HG03196 (cell line): ENCODE measurements at regions not wholly inside any gene's neighbourhood (a gene's known extent, or its start where the extent isn't known, plus 50 kb on each side); places are given as distances from the start of the nearest gene placed in this dataset.

ENCODE experiments used
- ATAC-seq: cut with Tn5 transposase; IDR thresholded peaks from one replicate; pipeline ENCODE4 v1.9.1; 2021; ENCODE audit not compliant: unreplicated experiment

DNA sequence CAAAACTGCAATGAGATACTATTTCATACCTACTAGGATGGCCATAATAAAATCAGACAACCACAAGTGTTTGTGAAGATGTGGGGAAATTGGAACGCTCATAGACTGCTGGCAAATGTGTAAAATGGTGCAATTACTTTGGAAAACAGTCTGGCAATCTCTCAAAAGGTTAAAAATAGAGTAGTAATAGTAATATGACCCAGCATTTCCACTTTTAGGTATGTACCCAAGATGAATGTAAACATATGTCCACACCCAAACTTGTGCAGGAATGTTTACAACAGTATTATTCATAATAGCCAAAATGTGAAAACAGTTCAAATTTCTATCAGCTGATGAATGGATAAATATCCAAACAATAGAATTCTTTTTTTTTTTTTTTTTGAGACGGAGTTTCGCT lies 731.6 kb upstream of the ANKRD30A start:
- ATAC-seq: no peak

DNA sequence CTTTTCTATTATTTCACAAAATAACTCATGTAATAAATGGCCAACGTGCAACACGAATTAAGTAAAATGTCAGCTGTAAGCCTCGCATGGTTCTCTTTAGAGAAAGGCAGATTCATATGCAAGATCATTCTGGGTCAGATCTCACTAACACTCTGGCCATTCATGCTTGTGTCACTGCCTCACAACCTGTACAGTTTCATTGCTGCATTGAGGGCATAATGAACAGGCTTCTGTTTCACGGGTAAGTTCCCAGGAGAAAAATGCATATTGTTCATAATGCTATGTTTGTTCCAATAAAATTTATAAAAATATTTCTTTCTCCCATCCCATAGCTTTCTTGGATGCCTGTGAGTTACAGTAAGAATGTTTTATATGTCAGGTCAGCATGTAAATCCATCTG lies 734.0 kb upstream of the ANKRD30A start:
- ATAC-seq: no peak

DNA sequence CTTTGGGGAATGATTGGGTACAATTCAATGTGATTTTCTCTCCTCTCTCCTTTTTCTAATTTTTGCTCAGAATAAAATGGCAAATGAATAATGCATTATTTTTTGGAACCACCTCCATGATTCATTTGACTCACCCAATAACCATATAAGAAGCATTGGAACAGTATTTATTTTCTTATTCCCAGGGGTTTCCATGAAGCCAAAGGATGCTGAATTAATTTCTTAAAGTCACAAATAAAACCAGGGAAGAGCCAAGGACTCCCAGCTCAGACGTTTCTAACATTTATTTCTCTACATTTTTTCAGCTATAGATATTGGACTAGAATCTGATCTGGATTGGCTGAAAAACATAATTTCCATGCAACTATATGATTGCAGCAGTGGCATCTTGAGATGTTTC lies 735.2 kb upstream of the ANKRD30A start:
- ATAC-seq: no peak

DNA sequence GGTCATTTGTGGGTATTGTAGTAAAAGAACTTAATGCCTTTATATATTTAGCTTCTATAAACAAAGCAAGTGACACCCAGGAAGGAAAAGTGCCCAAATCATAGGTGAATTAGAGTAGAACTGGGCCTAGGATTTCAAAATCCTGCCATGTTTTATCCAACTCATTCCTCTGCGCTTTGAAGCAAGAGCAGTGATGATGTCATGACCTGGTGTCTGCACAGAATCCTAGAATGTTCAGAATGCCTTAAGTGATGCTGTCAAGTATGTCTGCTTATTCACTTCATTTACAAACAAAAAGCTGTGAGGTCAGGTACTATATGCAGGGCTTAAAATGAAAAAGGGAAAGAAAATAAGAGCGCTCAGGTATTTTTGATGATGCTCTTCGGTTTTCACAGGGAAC lies 737.2 kb upstream of the ANKRD30A start:
- ATAC-seq: no peak

DNA sequence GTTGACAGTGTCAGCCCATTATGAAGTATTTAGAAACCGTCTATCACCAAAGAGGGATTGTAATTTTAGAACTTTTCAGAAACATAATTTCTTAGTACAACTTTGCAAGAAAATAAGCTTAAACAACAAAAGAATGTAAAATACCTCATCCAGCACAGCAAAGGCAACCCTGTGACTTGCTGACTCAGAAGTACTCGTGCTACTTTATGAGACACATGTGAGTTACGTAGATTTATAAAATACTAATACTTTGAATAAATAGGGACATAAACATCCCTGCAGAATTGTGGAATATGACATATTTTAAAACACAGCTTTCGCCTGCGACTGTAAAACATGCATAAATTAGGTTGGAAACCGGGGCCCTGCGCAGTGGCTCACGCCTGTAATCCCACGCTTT lies 739.7 kb upstream of the ANKRD30A start:
- no peak for ATAC-seq

DNA sequence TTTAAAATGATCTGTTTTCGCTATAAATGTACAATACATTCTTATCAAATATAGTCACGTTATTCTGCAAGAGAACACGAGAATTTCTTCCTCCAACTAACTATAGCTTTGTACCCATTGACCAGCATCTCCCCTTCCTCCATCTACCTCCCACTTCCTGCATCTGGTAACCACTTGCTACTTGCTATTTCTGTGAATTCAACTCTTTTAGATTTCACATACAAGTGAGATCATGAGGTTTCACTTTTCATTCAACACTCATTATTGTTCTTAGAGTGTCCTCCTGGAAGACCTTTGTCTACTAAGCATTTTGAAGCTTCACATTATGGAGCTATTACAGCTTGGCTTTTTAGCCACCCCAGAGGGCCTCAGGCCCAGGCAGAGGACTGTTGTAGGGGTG lies 741.3 kb upstream of the FZD8 start:
- ATAC-seq: no peak

DNA sequence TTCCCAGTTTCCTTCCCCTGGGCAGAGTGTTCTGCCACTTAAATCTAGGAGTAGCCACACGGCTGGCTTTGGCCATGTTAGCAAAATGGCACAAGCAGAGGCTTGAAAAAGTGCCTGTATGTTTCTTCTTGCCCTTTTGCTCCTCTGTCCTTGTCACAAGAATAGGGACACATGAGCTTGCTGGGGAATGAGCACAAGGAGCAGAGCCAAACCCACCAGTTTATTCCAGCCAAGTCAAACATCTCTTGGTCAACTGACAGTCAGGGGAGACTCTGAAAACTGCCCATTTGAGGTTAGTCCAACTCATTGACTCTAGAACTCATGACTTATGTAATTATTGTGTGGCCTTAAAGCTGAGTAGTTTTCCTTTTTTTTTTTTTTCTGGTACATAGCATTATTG lies 739.7 kb upstream of the FZD8 start:
- ATAC-seq: no peak

DNA sequence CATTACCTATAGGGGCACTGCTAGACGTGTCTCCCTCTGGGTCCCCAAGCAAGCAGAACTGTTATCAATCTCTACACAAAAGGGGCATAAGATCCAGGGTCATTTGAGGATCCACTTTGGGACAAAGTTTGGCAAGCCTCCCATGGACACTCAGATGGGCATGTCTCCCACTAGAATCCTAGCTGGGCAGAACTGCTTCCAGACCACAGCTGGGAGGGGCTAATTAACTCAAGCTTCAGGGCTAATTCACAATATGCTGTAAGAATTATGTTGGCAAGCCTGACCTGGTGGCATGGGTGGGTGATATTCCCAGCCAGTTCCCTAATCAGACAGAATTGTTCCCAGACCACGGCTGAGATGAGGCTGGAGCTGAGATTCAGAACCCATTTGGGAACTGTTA lies 738.4 kb upstream of the FZD8 start:
- ATAC-seq: no peak

DNA sequence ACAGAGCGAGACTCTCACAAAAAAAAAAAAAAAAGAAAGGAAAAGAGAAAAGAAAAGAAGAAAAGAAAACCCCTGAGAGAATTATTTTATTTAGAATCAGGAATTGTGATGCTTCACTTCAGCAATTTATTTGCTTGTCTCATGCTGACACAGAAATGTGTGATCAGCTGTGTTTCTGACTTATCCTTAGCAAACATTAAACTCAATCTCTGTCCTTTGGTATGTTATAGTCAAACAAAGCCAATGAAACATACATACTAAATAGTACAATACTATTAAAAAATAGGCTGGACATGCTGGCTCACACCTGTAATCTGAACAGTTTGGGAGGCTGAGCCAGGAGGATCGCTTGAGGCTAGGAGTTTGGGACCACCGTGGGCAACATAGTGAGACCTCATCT lies 733.0 kb upstream of the FZD8 start:
- no peak for ATAC-seq

DNA sequence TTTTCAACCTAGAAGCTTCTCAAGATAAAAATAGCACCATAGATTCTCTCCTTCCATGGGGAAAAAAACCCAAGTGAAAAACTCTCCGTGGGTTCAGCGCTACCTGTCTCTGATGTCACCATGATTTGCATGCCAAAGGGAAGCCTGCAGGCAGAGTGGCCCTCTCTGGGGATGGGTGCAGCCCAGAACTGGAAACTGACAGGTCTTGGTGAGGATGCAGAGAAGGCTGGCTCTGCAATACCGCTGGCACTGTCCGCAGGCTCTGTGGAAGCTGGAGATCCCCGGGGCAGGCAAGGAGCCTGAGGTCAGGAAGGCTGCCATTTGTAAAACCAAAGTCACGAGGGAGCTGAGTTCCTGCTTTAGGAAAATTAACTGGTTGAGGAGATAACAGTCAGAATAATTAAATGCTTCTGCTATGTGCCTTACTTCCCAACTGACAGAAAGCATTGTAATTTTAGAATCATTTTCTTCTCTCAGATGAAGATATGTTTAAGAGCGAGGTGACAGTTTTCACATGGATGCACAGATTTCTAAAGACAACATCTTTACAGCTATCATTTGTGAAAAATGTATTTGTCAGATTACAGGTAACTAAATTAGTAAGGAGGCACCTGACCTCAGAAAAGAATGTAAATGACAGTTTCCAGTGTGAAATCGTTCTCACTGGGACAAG lies 731.5 kb upstream of the FZD8 start:
- ATAC-seq: no peak

DNA sequence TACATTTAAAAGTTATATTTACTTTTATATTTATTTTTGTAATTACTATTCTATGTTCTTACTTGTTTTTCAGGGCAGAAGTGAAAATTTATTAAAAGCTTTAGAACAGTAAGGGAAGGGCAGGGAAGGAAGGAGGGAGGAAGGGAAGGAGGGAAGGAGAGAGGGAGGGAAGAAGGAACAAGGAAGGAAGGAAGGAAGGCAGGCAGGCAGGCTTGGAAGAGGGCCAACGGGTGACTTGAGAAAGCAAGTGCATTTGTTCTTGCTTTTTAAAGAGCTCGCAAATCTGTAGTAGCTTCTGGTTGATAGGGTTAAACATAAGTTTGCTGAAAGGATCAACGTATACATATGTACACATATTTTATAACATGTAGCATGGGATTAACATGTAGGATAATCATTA lies 725.3 kb upstream of the FZD8 start:
- ATAC-seq: no peak

DNA sequence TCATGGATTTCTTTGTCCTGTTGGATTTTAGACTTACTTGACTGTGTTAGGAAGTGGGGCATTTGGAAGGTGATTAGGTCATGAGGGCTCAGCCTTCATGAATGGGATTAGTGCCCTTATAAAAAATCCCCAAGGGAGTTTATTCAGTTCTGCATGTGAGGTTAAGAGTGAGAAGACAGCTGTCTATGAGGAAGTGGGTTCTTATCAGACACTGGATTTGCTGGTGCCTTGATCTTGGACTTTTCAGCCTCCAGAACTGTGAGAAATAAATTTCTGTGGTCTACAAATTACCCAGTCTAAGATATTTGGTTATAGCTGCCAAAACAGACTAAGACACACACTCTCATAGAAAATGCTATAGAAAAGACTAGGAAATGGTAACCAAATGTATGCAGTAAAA lies 724.7 kb upstream of the FZD8 start:
- ATAC-seq: no peak

DNA sequence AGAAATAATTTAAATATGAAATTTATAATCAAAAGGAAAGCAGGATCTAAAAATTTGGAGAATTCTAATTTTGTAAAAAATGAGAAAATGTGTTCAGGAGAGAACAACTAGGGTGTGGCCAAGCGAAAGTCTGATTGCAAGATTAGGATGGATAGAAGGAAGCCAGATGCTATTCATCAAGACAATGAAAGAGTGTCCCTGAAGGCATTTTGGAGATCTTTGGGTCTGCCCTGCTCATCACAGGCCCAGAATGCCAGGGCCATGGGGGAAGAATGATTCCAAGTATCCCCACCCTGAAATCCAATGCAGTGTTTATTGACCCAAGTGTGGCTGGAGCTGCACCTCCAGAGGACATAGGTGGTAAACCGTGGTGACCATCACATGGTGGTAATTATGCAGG lies 724.0 kb upstream of the FZD8 start:
- ATAC-seq: no peak

DNA sequence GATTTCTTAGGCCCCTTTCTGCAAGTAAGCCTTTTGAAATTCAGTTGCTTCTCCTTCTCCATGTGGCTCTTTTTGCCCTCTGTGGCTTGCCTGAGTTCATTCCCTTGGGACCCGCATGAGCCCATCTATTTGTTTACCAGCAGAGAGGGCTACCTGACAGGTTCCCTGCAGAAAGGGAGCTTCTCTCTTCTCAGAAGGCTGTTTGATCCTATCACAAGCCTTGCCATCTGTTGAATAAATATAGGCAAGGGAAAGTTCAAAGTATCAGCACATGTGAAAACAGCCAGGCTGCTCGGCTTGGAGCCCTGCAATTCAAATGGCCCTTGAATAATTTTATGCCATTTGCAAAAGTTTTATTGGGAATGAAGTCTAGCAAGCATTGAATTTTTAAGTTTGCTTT lies 720.2 kb upstream of the FZD8 start:
- ATAC-seq: no peak

DNA sequence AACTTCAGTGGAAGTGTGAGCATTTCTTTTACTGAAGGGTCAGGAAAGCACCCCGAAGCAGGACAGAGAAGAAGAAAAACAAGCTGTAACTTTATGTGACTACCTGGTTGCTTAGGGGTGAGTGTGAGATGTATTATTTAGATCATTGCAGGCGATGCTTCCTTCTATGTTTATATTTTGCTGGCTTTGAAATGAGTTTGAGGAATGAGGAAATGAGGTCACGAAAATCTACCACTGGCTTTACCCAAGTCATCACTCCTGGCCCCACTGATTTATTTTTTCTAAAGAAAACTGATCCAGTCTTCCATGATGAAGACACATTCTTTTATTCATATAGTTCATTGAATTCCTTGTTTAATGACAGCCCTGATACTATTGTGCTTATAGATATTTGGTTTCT lies 716.6 kb upstream of the FZD8 start:
- ATAC-seq: no peak

DNA sequence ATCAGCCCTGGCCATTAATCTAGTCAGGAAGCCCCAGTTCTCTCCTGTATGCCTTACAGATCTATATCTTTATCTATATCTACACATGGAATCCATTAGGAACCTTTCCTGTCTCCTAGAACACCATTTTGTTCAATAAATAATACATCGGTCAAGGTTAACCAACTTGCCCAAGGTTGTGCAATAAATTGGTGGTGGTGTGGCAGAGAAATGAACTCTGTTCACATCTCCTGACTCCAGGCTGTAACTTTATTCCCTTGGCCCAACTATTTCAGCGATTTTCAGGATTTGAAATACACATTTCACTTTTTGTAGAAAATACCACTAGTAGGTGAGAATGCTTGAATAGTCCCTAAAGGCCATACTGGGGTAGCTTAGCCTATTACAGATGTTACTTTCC lies 712.5 kb upstream of the FZD8 start:
- ATAC-seq: no peak

DNA sequence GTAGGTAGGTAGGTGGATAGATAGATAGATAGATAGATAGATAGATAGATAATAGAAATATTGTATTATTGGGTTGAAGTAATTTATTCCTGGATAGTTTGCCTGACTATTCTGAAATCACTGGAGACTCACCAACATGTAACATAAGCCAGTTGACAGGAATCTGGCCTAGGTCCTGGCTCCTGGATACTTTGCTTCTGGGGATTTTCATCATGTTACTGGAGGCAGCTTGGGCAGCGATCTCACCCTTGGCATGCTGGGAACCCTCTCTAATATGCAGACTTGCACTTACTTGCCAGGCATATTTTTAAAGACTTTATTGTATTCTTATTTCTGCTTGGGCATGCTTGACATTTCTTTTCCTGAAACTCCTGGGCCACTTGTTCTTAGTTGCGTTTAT lies 709.1 kb upstream of the FZD8 start:
- no peak for ATAC-seq

DNA sequence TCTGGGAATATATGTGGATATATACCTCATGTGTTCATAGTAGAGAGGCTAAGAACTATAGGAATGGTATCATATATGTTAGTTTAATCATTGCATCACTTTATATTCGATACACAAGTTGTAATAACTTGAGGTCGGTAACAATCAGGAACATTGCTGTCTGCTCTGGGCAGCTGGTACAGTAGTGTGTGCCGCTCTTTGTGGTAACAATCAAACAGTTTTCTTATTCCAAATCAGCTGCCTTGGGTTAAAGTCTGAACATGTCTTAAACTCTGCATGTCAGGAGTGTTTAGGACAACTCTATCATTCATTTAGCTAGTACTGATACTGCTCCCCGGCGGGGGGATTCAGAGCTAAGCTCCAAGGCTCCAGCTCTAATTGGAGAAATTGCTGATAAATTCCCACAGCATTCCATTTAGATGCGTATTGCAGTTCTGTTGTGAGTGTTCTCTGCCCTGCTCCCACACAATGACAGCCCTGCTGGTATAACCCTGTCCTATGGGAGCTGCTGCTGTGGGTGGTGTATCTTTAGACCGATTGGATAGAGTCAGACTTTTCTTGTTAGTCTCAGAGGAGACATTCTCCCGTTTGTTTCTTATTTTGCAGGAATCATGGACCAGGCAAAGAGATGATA lies 707.5 kb upstream of the FZD8 start:
- ATAC-seq: no peak

DNA sequence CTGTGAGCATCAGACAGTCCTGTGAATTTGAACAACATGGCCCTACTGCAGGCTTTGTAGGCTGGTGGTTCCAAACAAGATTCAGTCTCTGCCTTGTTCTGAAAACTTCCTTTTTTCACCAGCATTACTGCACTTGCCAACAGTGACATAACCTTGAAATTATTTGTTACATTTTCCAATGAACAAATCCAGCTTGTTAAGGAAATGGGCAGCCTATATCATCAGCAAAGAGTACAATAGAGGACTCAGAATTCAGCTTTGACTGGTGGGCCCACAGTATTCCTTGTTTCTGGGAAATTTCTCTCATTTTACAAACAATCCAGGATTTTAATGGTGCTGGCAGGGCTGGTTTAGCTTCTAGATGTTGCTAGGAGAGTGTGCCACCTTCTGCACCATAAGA lies 703.7 kb upstream of the FZD8 start:
- ATAC-seq: no peak

DNA sequence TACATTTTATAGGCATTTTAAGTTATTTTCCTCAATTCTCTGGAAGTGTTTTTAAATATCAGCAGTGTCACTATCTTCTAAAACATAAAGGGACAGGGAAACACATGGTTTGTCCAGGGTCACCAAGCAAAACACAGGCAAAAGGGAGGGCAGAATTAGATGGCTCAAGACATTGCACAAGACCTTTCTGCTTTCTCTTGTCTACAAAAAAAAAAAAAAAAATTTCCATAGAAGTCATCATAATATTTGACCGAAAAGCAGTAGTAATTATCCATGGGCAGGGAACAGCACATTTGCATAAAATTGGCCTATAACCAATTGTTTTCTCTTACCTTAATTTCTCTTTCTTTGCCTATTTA lies 703.1 kb upstream of the FZD8 start:
- no peak for ATAC-seq

DNA sequence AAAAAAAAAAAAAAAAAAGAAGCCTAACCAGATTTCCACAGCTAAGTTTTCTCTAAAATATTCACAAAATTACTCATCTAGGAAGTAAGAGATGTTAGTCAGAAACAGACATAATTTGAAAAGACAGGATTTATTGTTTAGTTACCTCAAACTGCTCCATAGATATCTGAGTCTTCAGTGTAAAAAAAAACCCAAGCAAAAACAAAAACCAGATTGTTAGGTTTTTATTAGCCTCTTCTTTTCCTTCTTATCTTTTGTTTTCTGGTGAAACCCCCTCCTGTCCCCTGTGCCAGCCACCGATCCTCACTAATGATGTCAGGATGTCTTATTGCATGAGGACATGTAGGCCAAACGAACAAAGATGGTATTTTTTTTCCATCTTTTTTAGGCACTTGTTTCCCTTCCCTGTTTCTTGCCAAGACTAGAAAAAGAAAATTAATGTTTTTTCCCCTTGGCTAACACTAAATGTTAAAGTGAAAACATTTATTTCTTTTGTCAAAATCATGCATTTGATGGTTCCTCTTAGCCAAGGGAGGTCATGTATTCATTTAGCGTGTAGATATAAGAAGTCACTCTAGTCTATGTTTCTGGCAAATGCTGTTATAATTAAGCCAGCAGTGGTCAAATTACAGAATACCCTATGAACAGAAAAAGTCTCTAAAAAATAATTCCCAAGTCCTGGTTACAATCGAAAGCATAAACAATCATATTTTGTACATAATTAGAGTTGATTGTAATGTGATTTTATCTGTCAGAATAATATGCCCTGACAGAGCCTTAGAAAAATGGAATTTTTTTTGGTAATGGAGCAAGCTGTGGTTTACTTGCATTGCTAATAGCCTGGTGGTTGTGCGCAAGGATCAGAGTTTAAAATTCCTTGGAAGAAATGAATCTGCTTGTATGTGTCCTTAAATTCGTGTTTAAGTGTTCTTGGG lies 702.4 kb upstream of the FZD8 start:
- ATAC-seq: no peak

DNA sequence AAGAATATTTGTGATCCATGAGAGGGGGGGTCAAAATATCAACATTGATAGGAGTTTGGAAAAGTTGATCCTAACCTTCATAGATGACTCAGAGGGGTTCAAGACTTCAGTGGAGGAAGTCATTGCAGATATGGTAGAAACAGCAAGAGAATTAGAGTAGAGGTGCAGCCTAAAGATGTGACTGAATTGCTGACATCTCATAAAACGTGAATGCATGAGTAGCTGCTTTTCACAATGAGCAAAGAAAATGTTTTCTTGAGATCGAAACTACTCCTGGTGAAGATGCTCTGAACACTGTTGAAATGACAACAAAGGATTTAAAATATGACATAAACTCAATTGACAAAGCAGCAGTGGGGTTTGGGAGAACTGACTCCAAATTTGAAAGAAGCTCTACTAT lies 700.7 kb upstream of the FZD8 start:
- no peak for ATAC-seq
